ENCODE measurements at regions not wholly inside any gene's neighbourhood (a gene's known extent, or its start where the extent isn't known, plus 50 kb on each side); places are given as distances from the start of the nearest gene placed in this dataset.

GRCh38 chr12:24725616-24726015 is 223.3 kb downstream of the BCAT1 start:
- DNase-seq (ENCODE audit: low spot score in 2 of 2), result no peak
- intact Hi-C loops (cut with DNase I; ENCODE audit: low total_unique reads), result no loop called here
- H3K36me3 ChIP-seq, result no peaks in the 10 kb centered on the region
- no peak overlapping the region for H3K27ac ChIP-seq
- H3K4me3 ChIP-seq, result no peak overlapping the region
- TF ChIP-seq POLR2A (IDR thresholded peaks at IDR 0.05) (no peak), POLR2AphosphoS5 (IDR thresholded peaks at IDR 0.05) (no peak), CTCF (IDR thresholded peaks at IDR 0.05) (no peak)
- no peaks in the 10 kb centered on the region for H3K9me3 ChIP-seq
- no peaks in the 10 kb centered on the region for H3K4me1 ChIP-seq
- no peaks in the 10 kb centered on the region for H3K27me3 ChIP-seq

GRCh38 chr12:24724814-24725213 is 224.1 kb downstream of the BCAT1 start:
- Histone ChIP-seq H3K27me3 (no peaks in the 10 kb centered on the region), H3K4me3 (no peak overlapping the region), H3K27ac (no peak overlapping the region), H3K36me3 (no peaks in the 10 kb centered on the region), H3K9me3 (no peaks in the 10 kb centered on the region), H3K4me1 (no peaks in the 10 kb centered on the region)
- intact Hi-C loops (cut with DNase I; ENCODE audit: low total_unique reads), result no loop called here
- no peak for DNase-seq (ENCODE audit: low spot score in 2 of 2)
- TF ChIP-seq POLR2A (IDR thresholded peaks at IDR 0.05), result no peak
- TF ChIP-seq POLR2AphosphoS5 (IDR thresholded peaks at IDR 0.05), result no peak
- TF ChIP-seq CTCF (IDR thresholded peaks at IDR 0.05), result no peak

GRCh38 chr12:24723759-24724158 is 225.1 kb downstream of the BCAT1 start:
- no peaks in the 10 kb centered on the region for H3K27me3 ChIP-seq
- H3K9me3 ChIP-seq, result no peaks in the 10 kb centered on the region
- intact Hi-C loops (cut with DNase I; ENCODE audit: low total_unique reads), result no loop called here
- no peak overlapping the region for H3K27ac ChIP-seq
- H3K36me3 ChIP-seq, result no peaks in the 10 kb centered on the region
- no peak for TF ChIP-seq CTCF (IDR thresholded peaks at IDR 0.05)
- no peak for TF ChIP-seq POLR2A (IDR thresholded peaks at IDR 0.05)
- H3K4me1 ChIP-seq, result no peaks in the 10 kb centered on the region
- no peak for DNase-seq (ENCODE audit: low spot score in 2 of 2)
- H3K4me3 ChIP-seq, result no peak overlapping the region

DNA sequence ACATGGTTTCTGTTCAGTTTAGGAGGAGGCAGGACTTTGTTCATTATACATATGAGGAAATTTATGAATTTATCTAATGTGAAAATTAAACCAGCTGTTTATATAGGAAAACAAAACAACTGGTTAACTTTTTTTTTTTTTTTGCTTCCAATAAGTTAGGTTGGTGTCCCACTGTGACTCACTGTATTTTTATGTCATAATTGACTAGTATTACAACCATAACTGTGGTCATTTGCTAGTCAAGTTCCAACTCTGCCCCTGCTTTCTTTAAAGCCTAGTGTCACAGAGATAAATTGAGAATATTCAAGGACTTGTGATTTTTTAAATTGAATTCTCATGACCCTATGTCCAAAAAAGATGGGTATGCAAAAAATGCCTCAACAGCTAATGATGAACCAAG is 227.7 kb downstream of the BCAT1 start:
- Histone ChIP-seq H3K4me3 (no peak overlapping the region), H3K27ac (no peak overlapping the region), H3K36me3 (no peaks in the 10 kb centered on the region), H3K9me3 (no peaks in the 10 kb centered on the region), H3K4me1 (no peaks in the 10 kb centered on the region), H3K27me3 (no peaks in the 10 kb centered on the region)
- intact Hi-C loops (cut with DNase I; ENCODE audit: low total_unique reads), result no loop called here
- no peak for DNase-seq (ENCODE audit: low spot score in 2 of 2)
- no peak for TF ChIP-seq CTCF (IDR thresholded peaks at IDR 0.05)

GRCh38 chr12:24719293-24719721 is 229.6 kb downstream of the BCAT1 start:
- no peak for DNase-seq (ENCODE audit: low spot score in 2 of 2)
- Histone ChIP-seq H3K4me3 (no peak overlapping the region), H3K36me3 (no peaks in the 10 kb centered on the region), H3K27ac (no peak overlapping the region), H3K4me1 (no peaks in the 10 kb centered on the region), H3K27me3 (no peaks in the 10 kb centered on the region), H3K9me3 (no peaks in the 10 kb centered on the region)
- intact Hi-C loops (cut with DNase I; ENCODE audit: low total_unique reads), result no loop called here
- no peak for TF ChIP-seq POLR2A (IDR thresholded peaks at IDR 0.05)

DNA sequence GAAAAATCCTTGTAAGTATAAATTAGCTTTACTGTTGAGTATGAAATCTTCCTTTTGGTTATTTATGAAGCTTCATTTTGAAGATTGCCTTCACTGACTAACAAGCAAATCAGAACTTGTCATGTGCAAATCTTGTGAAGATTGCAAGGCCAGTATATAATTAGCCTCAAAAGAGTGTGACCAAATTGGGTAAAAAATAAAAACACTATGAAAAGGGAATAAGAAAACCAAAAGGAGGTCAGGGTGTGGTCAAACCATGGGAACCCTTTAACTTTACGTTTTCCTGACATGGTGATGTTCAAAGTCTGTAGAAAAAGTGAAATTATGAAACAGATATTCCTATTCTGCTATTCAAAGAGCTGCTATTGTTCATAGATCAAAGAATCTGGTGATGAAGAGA is 230.3 kb downstream of the BCAT1 start:
- intact Hi-C loops (cut with DNase I; ENCODE audit: low total_unique reads), result no loop called here
- H3K4me3 ChIP-seq, result no peak overlapping the region
- no peak overlapping the region for H3K27ac ChIP-seq
- H3K4me1 ChIP-seq, result no peaks in the 10 kb centered on the region
- no peaks in the 10 kb centered on the region for H3K9me3 ChIP-seq
- no peaks in the 10 kb centered on the region for H3K36me3 ChIP-seq
- no peaks in the 10 kb centered on the region for H3K27me3 ChIP-seq
- no peak for TF ChIP-seq CTCF (IDR thresholded peaks at IDR 0.05)
- no peak for TF ChIP-seq POLR2A (IDR thresholded peaks at IDR 0.05)
- TF ChIP-seq POLR2AphosphoS5 (IDR thresholded peaks at IDR 0.05), result no peak
- DNase-seq (ENCODE audit: low spot score in 2 of 2), result no peak

All from breast epithelium (tissue), 4 donors.